ENCODE measurements at regions not wholly inside any gene's neighbourhood (a gene's known extent, or its start where the extent isn't known, plus 50 kb on each side); places are given as distances from the start of the nearest gene placed in this dataset.

DNA sequence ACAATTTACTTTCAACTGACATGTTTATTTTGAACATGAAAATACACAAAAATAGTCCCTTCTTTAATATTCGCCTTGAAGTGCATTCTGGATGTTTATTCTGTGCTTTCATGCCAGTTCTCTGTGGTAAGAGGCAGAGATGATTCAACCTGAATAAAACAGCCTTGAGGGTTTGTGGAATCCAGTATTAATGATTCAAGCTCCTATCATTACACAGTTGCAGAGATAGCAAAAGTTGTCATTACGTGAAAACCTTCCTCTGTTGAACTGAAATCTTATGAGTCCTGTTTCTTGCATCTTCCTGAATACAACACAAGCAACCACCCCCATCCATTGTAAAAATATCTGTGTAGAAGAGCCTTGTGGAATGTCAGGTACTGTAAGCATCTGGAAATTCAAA lies 142.3 kb upstream of the HTR2A start (continued):
- no peak for TF ChIP-seq REST (IDR thresholded peaks at IDR 0.05)
- no peak for TF ChIP-seq MAX (IDR thresholded peaks at IDR 0.05)

DNA sequence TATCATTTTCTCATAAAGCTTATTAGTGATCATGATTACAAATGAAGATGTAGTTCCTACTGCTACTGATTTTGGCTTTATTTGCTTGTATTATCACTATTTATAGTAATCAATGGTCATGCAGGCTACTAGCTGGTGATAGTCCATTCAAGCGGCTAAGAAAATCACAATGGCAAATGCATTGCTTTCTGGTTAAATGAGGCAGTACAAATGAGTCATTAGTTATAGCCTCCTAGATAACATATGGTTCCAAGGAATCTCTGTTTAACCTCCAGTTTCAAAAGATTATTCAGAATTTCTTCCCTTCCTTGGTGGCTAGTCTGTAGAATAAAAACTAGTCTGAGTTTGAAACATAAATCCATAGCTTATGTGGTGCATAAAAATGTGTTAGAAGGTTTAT lies 141.3 kb upstream of the HTR2A start:
- Histone ChIP-seq H3K4me3 (ENCODE audit: low read depth in 1 of 3, low read length in 3 of 3) (no peak overlapping the region), H3K9me3 (ENCODE audit: control insufficient read depth in 4 of 4, low read length in 3 of 4) (no peaks in the 10 kb centered on the region), H3K27me3 (ENCODE audit: control insufficient read depth in 4 of 4, insufficient read depth in 4 of 4, low read length in 3 of 4) (no peaks in the 10 kb centered on the region), H3K27ac (ENCODE audit: low read depth in 1 of 2, low read length in 2 of 2) (no peak overlapping the region), H3K4me1 (ENCODE audit: control insufficient read depth in 4 of 4, insufficient read depth in 4 of 4, low read length in 3 of 4) (no peaks in the 10 kb centered on the region), H3K36me3 (ENCODE audit: control insufficient read depth in 4 of 4, insufficient read depth in 3 of 4, low read depth in 1 of 4, low read length in 3 of 4) (no peaks in the 10 kb centered on the region), H3K9ac (ENCODE audit: low read depth in 1 of 2, low read length in 2 of 2) (no peak overlapping the region)
- WGBS: 97% methylated on average over 1 of the region's 1 CpG
- TF ChIP-seq GABPA (IDR thresholded peaks at IDR 0.05 in 1 of 2, conservative IDR thresholded peaks at IDR 0.05 in 1 of 2): no peak
- no peak for TF ChIP-seq YY1 (IDR thresholded peaks at IDR 0.05)
- no peak for TF ChIP-seq REST (IDR thresholded peaks at IDR 0.05)
- TF ChIP-seq NR2F2 (IDR thresholded peaks at IDR 0.05): no peak
- TF ChIP-seq ZBTB33 (IDR thresholded peaks at IDR 0.05): no peak
- TF ChIP-seq RAD21 (IDR thresholded peaks at IDR 0.05): no peak
- TF ChIP-seq HNF4A (conservative IDR thresholded peaks at IDR 0.05): no peak
- TF ChIP-seq FOXA2 (IDR thresholded peaks at IDR 0.05): no peak
- TF ChIP-seq JUND (IDR thresholded peaks at IDR 0.05): no peak
- no peak for TF ChIP-seq ATF3 (IDR thresholded peaks at IDR 0.05)
- no peak for TF ChIP-seq EGR1 (IDR thresholded peaks at IDR 0.05; ENCODE audit: low read depth in 2 of 2)
- TF ChIP-seq FOXA1 (IDR thresholded peaks at IDR 0.05): no peak
- no peak for TF ChIP-seq TAF1 (conservative IDR thresholded peaks at IDR 0.05)
- TF ChIP-seq MAX (IDR thresholded peaks at IDR 0.05): no peak
- DNase-seq (ENCODE audit: low spot score): no peak
